Ovary (tissue), 7 donors: ENCODE measurements at regions not wholly inside any gene's neighbourhood (a gene's known extent, or its start where the extent isn't known, plus 50 kb on each side); places are given as distances from the start of the nearest gene placed in this dataset.

Experiments
- DNase-seq, 5 donors: peaks; one replicate each; pipeline ENCODE4 v3.0.0-alpha.2; 2019 to 2020
- H3K27ac ChIP-seq, 2 donors: fragments of 200-600 bp; one replicate each; pipeline versions ENCODE4 v1.5.1 to v1.8.0; 2019 to 2022
- H3K27me3 ChIP-seq: fragments of 200-600 bp; one replicate; pipeline ENCODE4 v1.8.0; 2022
- H3K36me3 ChIP-seq: fragments of 200-600 bp; sonication (generic); one replicate; pipeline ENCODE4 v1.5.1; 2019
- H3K4me1 ChIP-seq: one replicate; pipeline ENCODE4 v1.8.1; 2013; ENCODE audit warnings: mild to moderate bottlenecking, moderate library complexity; ENCODE audit not compliant: insufficient read depth
- H3K4me3 ChIP-seq: fragments of 200-600 bp; sonication (generic); one replicate; pipeline ENCODE4 v1.5.1; 2017
- H3K9me3 ChIP-seq, 2 donors: fragments of 200-600 bp in 1 of 2; sonication (generic) in 1 of 2; one replicate each; pipeline versions ENCODE4 v1.5.1 to v1.8.1; 2013 to 2019; ENCODE audit warnings: mild to moderate bottlenecking in 1 of 2, moderate library complexity in 1 of 2
- CTCF ChIP-seq, 3 donors: fragments of 450-650 bp in 2 of 3; fragments of 200-600 bp in 1 of 3; IDR thresholded peaks; one replicate each; pipeline versions ENCODE4 v1.5.1 to v1.8.0; 2016 to 2022; ENCODE audit warnings: antibody characterized with exemption in 3 of 3, mild to moderate bottlenecking in 1 of 3
- EP300 ChIP-seq: sonication (generic); formaldehyde crosslinking; IDR thresholded peaks from one replicate; pipeline ENCODE4 v1.6.1; 2017; ENCODE audit warnings: antibody characterized with exemption
- POLR2A ChIP-seq: fragments of 450-650 bp; IDR thresholded peaks from one replicate; pipeline ENCODE4 v1.6.1; 2017; ENCODE audit warnings: antibody characterized with exemption, mild to moderate bottlenecking, moderate library complexity
- WGBS, 3 donors: extraction: QIAGEN DNeasy Blood & Tissue Kit in 1 of 3; methylation state at CpG; one replicate each; pipeline versions ENCODE4 v1.1.5 to v1.1.7; 2013 to 2017; 5-methylcytosine and 5-hydroxymethylcytosine counted together
- intact Hi-C, 4 donors: fragments of 100-400 bp; cut with DNase I; formaldehyde crosslinking; loops; one replicate each; pipeline versions ENCODE4 v1.11.0 to v1.15.1; 2022 to 2023
- donor health status: DM: no; HTN: no; CAD: no; lungs with moderate emphysema.
- donor health status: DM: no; HTN: no; CAD: no.
- donor health status: Bipolar disorder and iron deficiency.
- donor health status: DM: no; HTN: no; CAD: no.
- donor health status: DM: yes; HTN: yes; CAD: no.

- WGBS, 3 donors = 58 to 73% (median 61%) methylated on average over 1 of the region's 1 CpG
- Histone ChIP-seq H3K9me3 (no peaks in the 10 kb centered on the region), H3K4me1 (no peaks in the 10 kb centered on the region), H3K4me3 (no peak overlapping the region), H3K27me3 (no peaks in the 10 kb centered on the region), H3K27ac (no peak overlapping the region), H3K36me3 (no peaks in the 10 kb centered on the region)
- TF ChIP-seq POLR2A = no peak
- DNase-seq = no peak
- intact Hi-C loops = no loop called here
These were observed 194.1 kb upstream of the PLEKHA5 start for GRCh38 chr12:18935371-18935965.

DNA sequence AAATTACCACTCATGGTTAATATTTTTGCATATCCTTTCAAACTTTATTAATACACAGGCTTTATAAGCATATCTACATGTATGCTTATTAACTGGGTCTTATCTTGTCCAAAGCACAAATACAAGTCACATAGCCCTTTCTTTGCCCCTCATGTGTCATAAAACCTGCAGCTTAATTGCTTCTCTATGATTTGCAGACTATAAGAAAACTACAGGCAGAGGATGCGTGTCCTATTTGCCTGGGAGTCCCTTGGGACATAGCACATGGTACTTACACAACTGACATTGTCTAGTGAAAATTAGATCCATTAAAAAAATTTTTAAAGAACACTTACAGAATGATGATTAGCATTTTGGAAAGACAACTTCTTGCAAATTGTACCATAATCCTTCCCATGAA, 190.5 kb upstream of the PLEKHA5 start:
- H3K36me3 ChIP-seq = no peaks in the 10 kb centered on the region
- TF ChIP-seq CTCF (IDR thresholded peaks at IDR 0.05) (no peak), EP300 (no peak), POLR2A (no peak)
- no peaks in the 10 kb centered on the region for H3K4me1 ChIP-seq
- no peaks in the 10 kb centered on the region for H3K9me3 ChIP-seq
- no peak overlapping the region for H3K4me3 ChIP-seq
- no peak overlapping the region for H3K27ac ChIP-seq
- DNase-seq = no peak
- 87 to 89% (median 88%) methylated on average over 1 of the region's 1 CpG for WGBS, 3 donors
- no peaks in the 10 kb centered on the region for H3K27me3 ChIP-seq
- intact Hi-C loops = no loop called here

DNA sequence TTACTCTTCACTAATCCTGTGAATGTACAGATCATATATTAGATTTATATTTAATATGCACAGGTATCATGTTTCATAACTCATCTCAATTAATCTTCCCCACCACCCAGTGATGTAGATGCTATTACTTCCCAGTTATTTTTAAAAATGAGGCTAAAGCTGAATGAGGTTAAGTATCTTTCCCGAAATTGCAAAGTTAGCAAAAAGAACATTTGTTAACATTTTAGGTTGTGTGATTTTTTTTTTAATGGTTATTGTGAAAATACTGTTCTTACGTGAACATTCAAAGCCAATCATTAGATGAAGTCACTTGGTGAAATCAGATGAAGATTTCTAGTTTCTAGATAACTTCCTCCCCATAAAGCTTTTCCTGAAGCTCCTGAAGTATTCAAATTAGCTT, 186.9 kb upstream of the PLEKHA5 start:
- Histone ChIP-seq H3K27ac (no peak overlapping the region), H3K27me3 (no peaks in the 10 kb centered on the region), H3K4me1 (no peaks in the 10 kb centered on the region), H3K9me3 (no peaks in the 10 kb centered on the region), H3K4me3 (no peak overlapping the region), H3K36me3 (no peaks in the 10 kb centered on the region)
- intact Hi-C loops = no loop called here
- DNase-seq = no peak
- no peak for TF ChIP-seq EP300
- TF ChIP-seq POLR2A = no peak
- no peak for TF ChIP-seq CTCF (IDR thresholded peaks at IDR 0.05)
- WGBS, 3 donors = 59 to 76% (median 63%) methylated on average over 2 of the region's 2 CpGs

- Histone ChIP-seq H3K4me3 (no peak overlapping the region), H3K9me3 (no peaks in the 10 kb centered on the region), H3K27ac (no peak overlapping the region), H3K4me1 (no peaks in the 10 kb centered on the region), H3K36me3 (no peaks in the 10 kb centered on the region), H3K27me3 (no peaks in the 10 kb centered on the region)
- TF ChIP-seq CTCF (IDR thresholded peaks at IDR 0.05) (no peak), EP300 (no peak), POLR2A (no peak)
- no peak for DNase-seq
- intact Hi-C loops = no loop called here
- WGBS, 3 donors = 57 to 66% (median 62%) methylated on average over 5 of the region's 5 CpGs
These were observed 186.3 kb upstream of the PLEKHA5 start for GRCh38 chr12:18943200-18943599.

DNA sequence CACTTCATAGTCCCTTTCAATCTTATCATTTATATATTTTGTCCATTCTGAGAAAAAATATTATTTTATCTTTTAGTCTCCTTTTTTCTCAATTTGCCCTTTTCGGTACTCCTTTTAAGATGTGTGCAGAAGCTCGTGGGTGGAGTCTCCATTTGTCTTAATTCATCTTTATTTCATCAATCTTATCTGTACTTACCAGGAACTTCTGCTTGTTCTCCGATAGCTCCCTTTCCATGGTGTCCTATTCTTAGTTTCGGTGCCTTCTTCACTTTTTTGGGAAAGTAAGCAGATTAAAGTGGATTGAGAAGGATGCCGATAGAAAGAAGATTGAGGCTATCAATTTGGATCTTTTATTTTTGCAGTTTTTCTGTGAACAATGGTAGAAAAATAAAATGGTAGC, 183.4 kb upstream of the PLEKHA5 start:
- Histone ChIP-seq H3K4me1 (no peaks in the 10 kb centered on the region), H3K9me3 (no peaks in the 10 kb centered on the region), H3K27me3 (no peaks in the 10 kb centered on the region), H3K27ac (no peak overlapping the region), H3K36me3 (no peaks in the 10 kb centered on the region), H3K4me3 (no peak overlapping the region)
- WGBS, 3 donors = 87 to 95% (median 89%) methylated on average over 5 of the region's 5 CpGs
- no peak for DNase-seq
- intact Hi-C loops = no loop called here
- TF ChIP-seq POLR2A (no peak), CTCF (IDR thresholded peaks at IDR 0.05) (no peak), EP300 (no peak)
